ENCODE measurements at regions not wholly inside any gene's neighbourhood (a gene's known extent, or its start where the extent isn't known, plus 50 kb on each side); places are given as distances from the start of the nearest gene placed in this dataset.
"Not testable (repeated sequence)": the region's sequence is repeated elsewhere in the genome, so short reads cannot be mapped to it uniquely, and the experiment has no call there.

DNA sequence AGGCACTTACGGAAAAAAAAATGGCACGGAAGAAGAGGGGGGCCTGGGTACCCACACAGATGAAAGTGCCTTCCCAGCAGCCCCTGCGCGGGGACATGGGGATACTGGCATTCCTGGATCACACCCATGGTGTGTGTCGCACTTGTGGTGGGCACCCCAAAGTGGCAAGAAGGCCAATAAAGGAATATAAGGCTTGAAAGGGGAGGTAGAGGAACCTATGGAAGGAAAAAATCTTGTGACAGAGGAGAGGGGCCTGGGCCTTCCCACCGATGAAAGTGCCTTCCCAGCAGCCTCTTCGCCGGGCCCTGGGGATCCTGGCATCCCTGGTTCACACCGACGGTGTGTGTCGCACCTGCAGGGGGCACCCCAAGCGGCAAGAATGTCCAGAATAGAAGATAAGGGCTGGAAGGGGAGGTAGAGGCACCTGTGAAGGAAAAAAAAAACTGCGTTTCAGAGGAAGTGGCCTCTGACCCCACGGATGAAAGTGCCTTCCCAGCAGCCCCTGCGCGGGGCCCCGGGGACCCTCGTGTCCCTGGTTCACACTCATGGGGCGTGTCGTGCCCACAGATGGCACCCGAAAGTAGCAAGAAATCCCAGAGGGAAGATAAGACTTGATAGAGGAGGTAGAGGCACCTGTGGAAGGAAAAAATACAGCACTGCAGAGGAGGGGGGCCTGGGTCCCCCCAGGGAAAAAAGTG lies 284.0 kb downstream of the ALG10 start:
- no peaks in the 10 kb centered on the region for H3K9me3 ChIP-seq (ENCODE audit: insufficient read depth, low read length)

DNA sequence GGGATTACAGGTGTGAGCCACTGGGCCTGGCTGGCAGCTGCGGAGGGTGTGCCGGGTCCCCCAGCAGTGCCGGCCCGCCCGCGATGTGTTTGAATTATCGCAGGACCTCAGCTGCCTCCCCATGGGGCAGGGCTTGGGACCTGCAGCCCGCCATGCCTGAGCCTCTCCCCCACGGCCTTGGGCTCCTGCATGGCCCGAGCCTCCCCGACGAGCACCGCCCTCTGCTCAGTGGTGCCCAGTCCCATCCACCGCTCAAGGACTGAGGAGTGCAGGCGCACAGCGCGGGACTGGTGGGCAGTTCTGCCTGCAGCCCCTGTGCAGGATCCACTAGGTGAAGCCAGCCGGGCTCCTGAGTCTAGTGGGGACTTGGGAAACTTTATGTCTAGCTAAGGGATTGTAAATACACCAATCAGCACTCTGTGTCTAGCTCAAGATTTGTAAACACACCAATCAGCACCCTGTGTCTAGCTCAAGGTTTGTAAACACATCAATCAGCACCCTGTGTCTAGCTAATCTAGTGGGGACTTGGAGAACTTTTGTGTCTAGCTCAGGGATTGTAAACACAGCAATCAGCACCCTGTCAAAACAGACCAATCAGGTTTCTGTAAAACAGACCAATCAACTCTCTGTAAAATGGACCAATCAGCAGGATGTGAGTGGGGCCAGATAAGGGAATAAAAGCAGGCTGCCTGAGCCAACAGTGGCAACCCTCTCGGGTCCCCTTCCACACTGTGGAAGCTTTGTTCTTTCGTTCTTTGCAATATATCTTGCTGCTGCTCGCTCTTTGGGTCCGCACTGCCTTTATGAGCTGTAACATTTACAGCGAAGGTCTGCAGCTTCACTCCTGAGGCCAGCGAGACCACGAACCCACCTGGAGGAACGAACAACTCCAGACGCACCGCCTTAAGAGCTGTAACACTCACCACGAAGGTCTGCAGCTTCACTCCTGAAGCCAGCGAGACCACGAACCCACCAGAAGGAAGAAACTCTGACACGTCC lies 287.8 kb downstream of the ALG10 start:
- not testable (repeated sequence) for H3K9ac ChIP-seq (ENCODE audit: low read length); H3K9me3 ChIP-seq (ENCODE audit: insufficient read depth, low read length); H3K79me2 ChIP-seq (ENCODE audit: insufficient read depth, low read length); H3K36me3 ChIP-seq (ENCODE audit: low read length); H3K9me2 ChIP-seq (replicated peaks; ENCODE audit: insufficient read depth, low read length); H2AFZ ChIP-seq (ENCODE audit: low read depth, low read length, severe bottlenecking); H3K4me3 ChIP-seq (ENCODE audit: insufficient read depth, low read length, poor library complexity, severe bottlenecking); H3K27ac ChIP-seq (ENCODE audit: low read depth, low read length); H3K4me2 ChIP-seq (ENCODE audit: low read depth, low read length, poor library complexity, severe bottlenecking); H3F3A ChIP-seq (ENCODE audit: insufficient read depth); H4K20me1 ChIP-seq (ENCODE audit: low read depth, low read length); H3K27me3 ChIP-seq (ENCODE audit: low read length)

More for the DNA sequence above, 284.0 kb downstream of the ALG10 start:
- Histone ChIP-seq H3K9me2 (replicated peaks; ENCODE audit: insufficient read depth, low read length) (no peaks in the 10 kb centered on the region), H2AFZ (ENCODE audit: low read depth, low read length, severe bottlenecking) (no peak overlapping the region), H4K20me1 (ENCODE audit: low read depth, low read length) (no peaks in the 10 kb centered on the region), H3K36me3 (ENCODE audit: low read length) (no peaks in the 10 kb centered on the region), H3K79me2 (ENCODE audit: insufficient read depth, low read length) (no peaks in the 10 kb centered on the region), H3K4me3 (ENCODE audit: insufficient read depth, low read length, poor library complexity, severe bottlenecking) (no peak overlapping the region), H3K27me3 (ENCODE audit: low read length) (no peaks in the 10 kb centered on the region), H3F3A (ENCODE audit: insufficient read depth) (no peaks in the 10 kb centered on the region), H3K4me2 (ENCODE audit: low read depth, low read length, poor library complexity, severe bottlenecking) (no peak overlapping the region), H3K9ac (ENCODE audit: low read length) (no peak overlapping the region), H3K27ac (ENCODE audit: low read depth, low read length) (no peak overlapping the region)
- TF ChIP-seq EZH2phosphoT487 (conservative IDR thresholded peaks at IDR 0.05; ENCODE audit: low read length): no peak
- TF ChIP-seq, protein P1, sequence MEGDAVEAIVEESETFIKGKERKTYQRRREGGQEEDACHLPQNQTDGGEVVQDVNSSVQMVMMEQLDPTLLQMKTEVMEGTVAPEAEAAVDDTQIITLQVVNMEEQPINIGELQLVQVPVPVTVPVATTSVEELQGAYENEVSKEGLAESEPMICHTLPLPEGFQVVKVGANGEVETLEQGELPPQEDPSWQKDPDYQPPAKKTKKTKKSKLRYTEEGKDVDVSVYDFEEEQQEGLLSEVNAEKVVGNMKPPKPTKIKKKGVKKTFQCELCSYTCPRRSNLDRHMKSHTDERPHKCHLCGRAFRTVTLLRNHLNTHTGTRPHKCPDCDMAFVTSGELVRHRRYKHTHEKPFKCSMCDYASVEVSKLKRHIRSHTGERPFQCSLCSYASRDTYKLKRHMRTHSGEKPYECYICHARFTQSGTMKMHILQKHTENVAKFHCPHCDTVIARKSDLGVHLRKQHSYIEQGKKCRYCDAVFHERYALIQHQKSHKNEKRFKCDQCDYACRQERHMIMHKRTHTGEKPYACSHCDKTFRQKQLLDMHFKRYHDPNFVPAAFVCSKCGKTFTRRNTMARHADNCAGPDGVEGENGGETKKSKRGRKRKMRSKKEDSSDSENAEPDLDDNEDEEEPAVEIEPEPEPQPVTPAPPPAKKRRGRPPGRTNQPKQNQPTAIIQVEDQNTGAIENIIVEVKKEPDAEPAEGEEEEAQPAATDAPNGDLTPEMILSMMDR (IDR thresholded peaks at IDR 0.05; ENCODE audit: insufficient read depth, low read length, poor library complexity, severe bottlenecking): no peak

DNA sequence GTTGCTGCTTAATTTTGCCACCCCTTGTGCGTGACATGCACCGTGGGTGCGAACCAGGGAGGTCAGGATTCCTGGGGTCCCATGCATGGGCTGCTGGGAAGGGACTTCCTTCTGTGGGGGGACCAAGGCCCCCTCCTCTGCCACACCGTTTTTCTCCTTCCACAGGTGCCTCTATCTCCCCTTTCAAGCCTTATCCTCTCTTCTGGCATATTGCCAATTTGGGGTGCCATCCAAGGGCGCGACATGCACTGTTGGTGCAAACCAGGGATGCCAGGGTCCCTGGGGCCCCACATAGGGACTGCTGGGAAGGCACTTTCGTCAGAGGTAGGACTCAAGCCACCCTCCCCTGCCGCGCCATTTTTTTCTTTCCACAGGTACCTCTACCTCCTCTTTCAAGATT lies 289.0 kb downstream of the ALG10 start:
- H3F3A ChIP-seq (ENCODE audit: insufficient read depth): no peaks in the 10 kb centered on the region
- no peak overlapping the region for H2AFZ ChIP-seq (ENCODE audit: low read depth, low read length, severe bottlenecking)
- no peak overlapping the region for H3K4me2 ChIP-seq (ENCODE audit: low read depth, low read length, poor library complexity, severe bottlenecking)
- no peaks in the 10 kb centered on the region for H3K79me2 ChIP-seq (ENCODE audit: insufficient read depth, low read length)
- H3K9me2 ChIP-seq (replicated peaks; ENCODE audit: insufficient read depth, low read length): no peaks in the 10 kb centered on the region
- TF ChIP-seq, protein P1 (IDR thresholded peaks at IDR 0.05; ENCODE audit: insufficient read depth, low read length, poor library complexity, severe bottlenecking): no peak
- no peak for TF ChIP-seq EZH2phosphoT487 (conservative IDR thresholded peaks at IDR 0.05; ENCODE audit: low read length)
- no peaks in the 10 kb centered on the region for H4K20me1 ChIP-seq (ENCODE audit: low read depth, low read length)
- no peak overlapping the region for H3K4me3 ChIP-seq (ENCODE audit: insufficient read depth, low read length, poor library complexity, severe bottlenecking)
- H3K27ac ChIP-seq (ENCODE audit: low read depth, low read length): no peak overlapping the region
- no peaks in the 10 kb centered on the region for H3K27me3 ChIP-seq (ENCODE audit: low read length)
- H3K9me3 ChIP-seq (ENCODE audit: insufficient read depth, low read length): no peaks in the 10 kb centered on the region
- H3K36me3 ChIP-seq (ENCODE audit: low read length): no peaks in the 10 kb centered on the region
- no peak overlapping the region for H3K9ac ChIP-seq (ENCODE audit: low read length)
